Activated naive CD8-positive, alpha-beta T cell treated with anti-CD3 and anti-CD28 coated beads, Interleukin-2, amount 50 U/mL, for 24 hours (primary cell): ENCODE measurements at regions not wholly inside any gene's neighbourhood (a gene's known extent, or its start where the extent isn't known, plus 50 kb on each side); places are given as distances from the start of the nearest gene placed in this dataset.
"Not testable (repeated sequence)": the region's sequence is repeated elsewhere in the genome, so short reads cannot be mapped to it uniquely, and the experiment has no call there.

Experiments used
- ATAC-seq: fragments of 150-1000 bp; cut with Tn5 transposase; one replicate; pipeline ENCODE4 v1.10.0; 2021
- DNase-seq: peaks from one replicate; pipeline ENCODE4 v3.0.0; 2021
- H3K27ac Mint-ChIP-seq: one replicate; pipeline ENCODE4 v1.8.0; 2021; ENCODE audit warnings: mild to moderate bottlenecking, mixed read lengths
- H3K27me3 Mint-ChIP-seq: one replicate; pipeline ENCODE4 v1.8.0; 2021; ENCODE audit warnings: mixed read lengths
- H3K36me3 Mint-ChIP-seq: one replicate; pipeline ENCODE4 v1.8.0; 2021; ENCODE audit warnings: low read depth, mixed read lengths
- H3K4me1 Mint-ChIP-seq: one replicate; pipeline ENCODE4 v1.8.0; 2021; ENCODE audit warnings: mixed read lengths
- H3K4me3 Mint-ChIP-seq: one replicate; pipeline ENCODE4 v1.8.0; 2021; ENCODE audit warnings: mild to moderate bottlenecking, moderate library complexity, mixed read lengths
- H3K9me3 Mint-ChIP-seq: one replicate; pipeline ENCODE4 v1.8.0; 2021; ENCODE audit warnings: mixed read lengths

DNA sequence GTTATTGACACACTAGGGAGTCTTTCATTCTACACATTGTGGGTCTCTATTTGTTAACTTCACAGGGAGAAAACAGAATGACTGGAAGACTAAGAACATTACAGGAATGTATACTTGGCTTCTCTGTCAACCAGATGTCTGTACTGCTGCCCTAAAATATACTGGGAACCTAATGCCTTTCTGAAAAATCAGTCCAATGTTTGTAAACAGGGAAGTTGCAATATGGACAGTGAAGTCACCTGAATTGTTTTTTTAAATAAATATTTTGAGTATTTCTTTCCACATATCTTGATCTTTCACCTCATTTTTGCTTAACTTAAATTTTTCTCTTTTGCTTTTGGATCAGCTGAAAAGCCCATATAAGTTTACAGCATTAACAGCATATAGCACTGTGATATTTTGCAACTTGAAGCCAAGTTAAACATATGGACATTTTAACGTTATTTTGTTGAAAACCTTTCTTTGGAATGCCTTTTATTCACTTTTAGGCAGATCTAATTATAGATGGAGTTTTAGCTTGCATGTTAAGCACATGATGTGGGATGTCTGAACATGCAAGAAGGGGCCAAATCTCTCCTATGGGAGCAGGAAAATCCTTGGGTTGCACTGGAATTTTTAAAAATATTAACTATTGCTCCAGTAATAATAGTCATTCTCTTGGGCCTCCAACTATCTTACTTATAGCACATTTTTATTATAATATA, 137.7 kb upstream of the TWIST2 start:
- Mint-ChIP-seq H3K9me3 (no peaks in the 10 kb centered on the region), H3K27ac (no peak overlapping the region), H3K4me1 (no peaks in the 10 kb centered on the region), H3K4me3 (no peak overlapping the region), H3K36me3 (no peaks in the 10 kb centered on the region), H3K27me3 (peaks cover 16% of the 10 kb centered on the region)
- ATAC-seq (no peak), DNase-seq (no peak)

- DNase-seq (no peak), ATAC-seq (no peak)
- no peaks in the 10 kb centered on the region for H3K9me3 Mint-ChIP-seq
- H3K27ac Mint-ChIP-seq, result no peak overlapping the region
- no peak overlapping the region for H3K4me3 Mint-ChIP-seq
- no peaks in the 10 kb centered on the region for H3K36me3 Mint-ChIP-seq
- H3K27me3 Mint-ChIP-seq, result peaks cover 17% of the 10 kb centered on the region
- no peaks in the 10 kb centered on the region for H3K4me1 Mint-ChIP-seq
Measured at GRCh38 chr2:238710787-238711186, 137.1 kb upstream of the TWIST2 start.

GRCh38 chr2:238711346-238711745, 136.5 kb upstream of the TWIST2 start:
- Mint-ChIP-seq H3K9me3 (no peaks in the 10 kb centered on the region), H3K36me3 (no peaks in the 10 kb centered on the region), H3K4me3 (no peak overlapping the region), H3K4me1 (no peaks in the 10 kb centered on the region), H3K27ac (no peak overlapping the region), H3K27me3 (peaks cover 20% of the 10 kb centered on the region)
- DNase-seq, result no peak
- no peak for ATAC-seq

GRCh38 chr2:238712011-238712410, 135.9 kb upstream of the TWIST2 start:
- H3K27me3 Mint-ChIP-seq, result peaks cover 25% of the 10 kb centered on the region

GRCh38 chr2:238713198-238713826, 134.6 kb upstream of the TWIST2 start:
- Mint-ChIP-seq H3K27ac (no peak overlapping the region), H3K36me3 (no peaks in the 10 kb centered on the region), H3K4me3 (no peak overlapping the region), H3K9me3 (no peaks in the 10 kb centered on the region), H3K27me3 (peaks cover 21% of the 10 kb centered on the region), H3K4me1 (no peaks in the 10 kb centered on the region)
- DNase-seq, result no peak
- ATAC-seq, result no peak

More at GRCh38 chr2:238712011-238712410, 135.9 kb upstream of the TWIST2 start:
- H3K27ac Mint-ChIP-seq, result no peak overlapping the region
- no peak for ATAC-seq
- no peaks in the 10 kb centered on the region for H3K9me3 Mint-ChIP-seq
- no peak for DNase-seq
- no peaks in the 10 kb centered on the region for H3K36me3 Mint-ChIP-seq
- H3K4me1 Mint-ChIP-seq, result no peaks in the 10 kb centered on the region
- no peak overlapping the region for H3K4me3 Mint-ChIP-seq

GRCh38 chr2:238714038-238714528, 133.8 kb upstream of the TWIST2 start:
- no peaks in the 10 kb centered on the region for H3K36me3 Mint-ChIP-seq
- H3K9me3 Mint-ChIP-seq, result no peaks in the 10 kb centered on the region
- no peak overlapping the region for H3K4me3 Mint-ChIP-seq
- ATAC-seq (no peak), DNase-seq (no peak)
- H3K27me3 Mint-ChIP-seq, result peaks cover 18% of the 10 kb centered on the region
- no peaks in the 10 kb centered on the region for H3K4me1 Mint-ChIP-seq
- no peak overlapping the region for H3K27ac Mint-ChIP-seq

GRCh38 chr2:238716171-238716570, 131.7 kb upstream of the TWIST2 start:
- Mint-ChIP-seq H3K4me3 (no peak overlapping the region), H3K27ac (no peak overlapping the region), H3K27me3 (peaks cover 32% of the 10 kb centered on the region), H3K4me1 (no peaks in the 10 kb centered on the region), H3K36me3 (no peaks in the 10 kb centered on the region), H3K9me3 (peaks cover 1% of the 10 kb centered on the region)
- DNase-seq (no peak), ATAC-seq (no peak)

DNA sequence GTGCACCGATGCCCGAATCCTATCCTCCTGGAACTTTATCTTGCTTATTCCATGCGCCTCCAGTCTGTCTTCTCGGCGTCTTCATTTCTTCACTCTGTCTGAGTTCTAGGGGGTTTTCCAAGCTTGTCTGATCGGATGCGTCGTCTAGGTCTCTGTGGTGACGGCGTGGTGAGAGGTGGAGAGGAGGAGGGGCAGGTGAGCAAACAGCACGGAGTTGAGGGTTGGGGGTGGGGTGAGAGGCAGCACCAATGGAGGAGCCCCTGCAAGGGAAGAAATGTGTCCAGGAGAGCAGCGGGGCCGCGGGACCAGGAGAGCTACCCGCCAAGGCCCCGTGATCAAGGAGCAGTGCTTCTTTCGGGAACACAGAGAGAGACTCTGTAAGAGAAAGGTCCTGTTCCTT, 131.3 kb upstream of the TWIST2 start:
- no peak for ATAC-seq
- no peak for DNase-seq
- H3K4me1 Mint-ChIP-seq, result no peaks in the 10 kb centered on the region
- H3K4me3 Mint-ChIP-seq, result no peak overlapping the region
- no peak overlapping the region for H3K27ac Mint-ChIP-seq
- peaks cover 3% of the 10 kb centered on the region for H3K9me3 Mint-ChIP-seq
- peaks cover 35% of the 10 kb centered on the region for H3K27me3 Mint-ChIP-seq
- no peaks in the 10 kb centered on the region for H3K36me3 Mint-ChIP-seq

GRCh38 chr2:238717084-238717483, 130.8 kb upstream of the TWIST2 start:
- DNase-seq (no peak), ATAC-seq (no peak)
- H3K4me3 Mint-ChIP-seq, result no peak overlapping the region
- H3K4me1 Mint-ChIP-seq, result no peaks in the 10 kb centered on the region
- H3K36me3 Mint-ChIP-seq, result no peaks in the 10 kb centered on the region
- peaks cover 3% of the 10 kb centered on the region for H3K9me3 Mint-ChIP-seq
- peaks cover 36% of the 10 kb centered on the region for H3K27me3 Mint-ChIP-seq
- no peak overlapping the region for H3K27ac Mint-ChIP-seq

DNA sequence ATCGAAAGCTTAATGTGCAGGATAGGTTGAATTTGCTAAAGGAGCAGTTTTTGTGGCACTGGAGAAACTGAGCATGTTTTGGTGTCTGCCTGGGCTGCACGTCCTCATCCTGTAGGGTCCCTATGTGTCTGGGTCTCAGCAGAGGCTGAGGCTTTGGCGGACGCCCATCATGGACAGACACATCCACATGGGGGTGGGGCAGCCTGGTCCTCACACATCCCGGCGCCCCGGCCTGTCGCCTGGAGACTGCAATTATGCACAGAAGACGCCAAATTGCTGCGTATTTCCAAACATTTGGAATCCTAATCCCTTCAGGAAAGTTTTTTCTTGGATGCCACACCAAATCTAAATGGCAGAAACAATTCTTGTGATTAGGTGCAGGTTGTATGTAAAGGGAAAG, 128.2 kb upstream of the TWIST2 start:
- H3K4me3 Mint-ChIP-seq, result no peak overlapping the region
- no peak for DNase-seq
- no peak overlapping the region for H3K27ac Mint-ChIP-seq
- H3K36me3 Mint-ChIP-seq, result no peaks in the 10 kb centered on the region
- ATAC-seq, result no peak
- H3K27me3 Mint-ChIP-seq, result peaks cover 40% of the 10 kb centered on the region
- H3K4me1 Mint-ChIP-seq, result no peaks in the 10 kb centered on the region
- H3K9me3 Mint-ChIP-seq, result peaks cover 3% of the 10 kb centered on the region

DNA sequence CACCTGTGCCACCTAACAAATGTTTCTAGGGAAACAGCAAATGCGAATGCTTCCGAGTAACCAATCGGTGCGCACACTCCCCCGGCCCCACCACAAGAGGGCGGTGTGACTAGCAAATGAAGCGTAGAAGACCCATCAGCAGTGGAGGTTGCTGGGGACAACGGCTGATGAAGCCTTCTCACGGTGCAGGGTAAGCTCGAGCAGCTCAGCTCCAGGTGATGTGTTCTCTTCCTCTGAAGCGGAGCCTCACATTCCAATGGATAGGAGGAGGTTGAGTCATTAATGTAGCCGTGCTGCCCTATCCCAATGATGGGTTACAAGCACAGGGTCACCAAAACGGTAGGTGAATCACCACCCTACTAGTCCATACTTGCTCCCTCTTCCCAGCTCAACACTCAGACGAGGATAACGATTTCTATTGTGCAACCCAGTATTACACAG, 127.6 kb upstream of the TWIST2 start:
- ATAC-seq (peak; percentile 40), DNase-seq (peak; percentile 70)
- H3K27ac Mint-ChIP-seq, result no peak overlapping the region
- peaks cover 3% of the 10 kb centered on the region for H3K9me3 Mint-ChIP-seq
- H3K27me3 Mint-ChIP-seq, result peaks cover 46% of the 10 kb centered on the region
- H3K4me3 Mint-ChIP-seq, result no peak overlapping the region
- no peaks in the 10 kb centered on the region for H3K4me1 Mint-ChIP-seq
- no peaks in the 10 kb centered on the region for H3K36me3 Mint-ChIP-seq

- Mint-ChIP-seq H3K4me1 (no peaks in the 10 kb centered on the region), H3K9me3 (peaks cover 3% of the 10 kb centered on the region), H3K27me3 (peaks cover 36% of the 10 kb centered on the region), H3K27ac (no peak overlapping the region), H3K4me3 (no peak overlapping the region), H3K36me3 (no peaks in the 10 kb centered on the region)
- DNase-seq, result no peak
- no peak for ATAC-seq
Measured at GRCh38 chr2:238722181-238722580, 125.7 kb upstream of the TWIST2 start.

GRCh38 chr2:238722883-238723282, 125.0 kb upstream of the TWIST2 start:
- Mint-ChIP-seq H3K36me3 (no peaks in the 10 kb centered on the region), H3K9me3 (peaks cover 3% of the 10 kb centered on the region), H3K27ac (no peak overlapping the region), H3K4me1 (no peaks in the 10 kb centered on the region), H3K27me3 (peaks cover 37% of the 10 kb centered on the region), H3K4me3 (no peak overlapping the region)
- no peak for ATAC-seq
- no peak for DNase-seq

DNA sequence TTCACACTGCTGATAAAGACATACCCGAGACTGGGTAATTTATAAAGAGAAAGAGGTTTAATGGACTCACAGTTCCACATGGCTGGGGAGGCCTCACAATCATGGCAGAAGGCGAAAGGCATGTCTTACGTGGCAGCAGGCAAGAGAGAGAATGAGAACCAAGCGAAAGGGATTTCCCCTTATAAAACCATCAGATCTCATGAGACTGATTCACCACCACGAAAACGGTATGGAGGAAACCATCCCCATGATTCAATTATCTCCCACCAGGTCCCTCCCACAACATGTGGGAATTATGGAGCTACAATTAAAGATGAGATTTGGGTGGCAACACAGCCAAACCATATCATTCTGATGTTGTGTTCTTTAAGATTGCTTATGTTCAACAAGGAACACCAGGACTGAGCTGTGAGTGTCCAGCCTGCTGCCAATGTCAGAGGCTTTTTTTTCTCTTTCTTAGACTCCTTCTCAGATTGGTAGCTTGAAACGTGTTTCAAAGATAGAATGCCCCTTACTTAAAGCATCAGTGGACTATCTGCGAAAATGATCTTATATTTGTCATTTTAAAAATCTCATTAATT, 124.1 kb upstream of the TWIST2 start:
- peaks cover 36% of the 10 kb centered on the region for H3K27me3 Mint-ChIP-seq

DNA sequence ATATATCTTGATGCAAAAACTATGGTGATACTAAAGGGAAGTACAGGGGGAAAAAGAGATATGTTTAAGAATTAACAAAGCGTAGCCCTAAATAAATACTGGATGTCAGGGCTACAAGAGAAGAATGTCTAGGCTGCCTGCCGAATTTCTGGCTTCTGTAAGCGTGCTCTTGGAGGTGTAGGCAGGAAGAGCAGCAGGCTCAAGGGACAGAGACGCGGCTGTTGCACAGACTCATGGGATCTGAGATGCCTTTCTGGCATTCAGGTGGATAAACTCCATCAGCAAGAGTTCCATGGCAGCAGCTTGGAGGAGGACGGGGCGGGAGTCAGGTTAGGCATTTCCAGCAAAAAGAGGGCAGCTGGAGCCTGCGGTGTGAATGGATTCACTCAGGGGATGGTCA, 123.2 kb upstream of the TWIST2 start:
- Mint-ChIP-seq H3K4me3 (no peak overlapping the region), H3K27me3 (peaks cover 27% of the 10 kb centered on the region), H3K9me3 (peaks cover 3% of the 10 kb centered on the region), H3K27ac (no peak overlapping the region), H3K36me3 (no peaks in the 10 kb centered on the region), H3K4me1 (no peaks in the 10 kb centered on the region)
- no peak for DNase-seq
- ATAC-seq, result no peak

More for the DNA sequence above, 124.1 kb upstream of the TWIST2 start:
- not testable (repeated sequence) for ATAC-seq, H3K36me3 Mint-ChIP-seq, H3K27ac Mint-ChIP-seq, H3K4me3 Mint-ChIP-seq, H3K4me1 Mint-ChIP-seq, H3K9me3 Mint-ChIP-seq, DNase-seq
